A673 (cell line): ENCODE measurements at regions not wholly inside any gene's neighbourhood (a gene's known extent, or its start where the extent isn't known, plus 50 kb on each side); places are given as distances from the start of the nearest gene placed in this dataset.

Experiments
- EZH2 ChIP-seq: fragments of 200-600 bp; sonication (generic); IDR thresholded peaks from 2 replicates; pipeline ENCODE4 v1.6.1; 2017; ENCODE audit warnings: borderline replicate concordance, low read depth, mild to moderate bottlenecking, mixed read lengths, antibody characterized with exemption, low read length; ENCODE audit not compliant: poor library complexity, severe bottlenecking
- TF ChIP-seq, protein P1 (sequence below): fragments of 300-800, 200-600 bp; sonication (generic); conservative IDR thresholded peaks from 2 replicates; pipeline ENCODE4 v1.5.1; 2017; ENCODE audit warnings: low read depth, mild to moderate bottlenecking, antibody characterized with exemption, low read length, moderate library complexity, mixed read lengths

DNA sequence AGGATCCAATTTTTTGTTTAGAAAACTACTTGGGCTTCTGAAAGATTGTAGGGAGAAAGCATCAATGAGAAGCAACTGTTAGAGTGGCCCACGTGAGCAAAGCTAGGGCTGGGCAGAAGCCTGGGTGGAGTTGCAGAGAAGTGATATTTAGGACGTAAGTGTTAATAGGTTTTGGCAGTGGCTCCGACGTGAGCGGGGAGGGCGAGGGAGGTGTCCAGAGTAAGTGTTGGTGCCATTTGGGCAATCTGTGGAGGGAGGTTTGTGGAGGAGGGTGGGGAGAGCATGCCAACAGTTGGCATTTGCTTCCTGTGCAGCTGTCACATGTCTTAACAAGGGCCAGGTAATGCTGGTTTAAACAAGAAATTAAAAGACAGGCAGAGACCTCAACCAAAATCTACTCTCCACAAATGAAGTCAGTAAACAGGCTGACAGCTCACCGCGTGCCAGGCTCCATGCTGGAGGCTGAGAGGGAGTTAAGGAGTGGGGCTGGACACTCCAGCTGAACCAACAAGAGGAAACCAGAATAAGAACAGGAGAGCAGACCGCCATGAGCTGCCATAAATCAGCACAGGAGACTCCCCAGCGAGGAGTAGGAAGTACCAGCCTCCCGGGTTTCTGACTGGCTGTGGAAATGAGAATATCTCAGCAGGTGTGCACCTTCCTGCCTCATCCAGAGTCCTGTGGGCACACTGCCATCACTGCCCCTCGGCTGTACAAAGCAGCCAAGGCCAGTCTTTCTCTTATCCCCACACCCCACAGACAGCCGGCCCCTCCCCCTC, 232.6 kb downstream of the ABHD5 start:
- TF ChIP-seq, protein P1, sequence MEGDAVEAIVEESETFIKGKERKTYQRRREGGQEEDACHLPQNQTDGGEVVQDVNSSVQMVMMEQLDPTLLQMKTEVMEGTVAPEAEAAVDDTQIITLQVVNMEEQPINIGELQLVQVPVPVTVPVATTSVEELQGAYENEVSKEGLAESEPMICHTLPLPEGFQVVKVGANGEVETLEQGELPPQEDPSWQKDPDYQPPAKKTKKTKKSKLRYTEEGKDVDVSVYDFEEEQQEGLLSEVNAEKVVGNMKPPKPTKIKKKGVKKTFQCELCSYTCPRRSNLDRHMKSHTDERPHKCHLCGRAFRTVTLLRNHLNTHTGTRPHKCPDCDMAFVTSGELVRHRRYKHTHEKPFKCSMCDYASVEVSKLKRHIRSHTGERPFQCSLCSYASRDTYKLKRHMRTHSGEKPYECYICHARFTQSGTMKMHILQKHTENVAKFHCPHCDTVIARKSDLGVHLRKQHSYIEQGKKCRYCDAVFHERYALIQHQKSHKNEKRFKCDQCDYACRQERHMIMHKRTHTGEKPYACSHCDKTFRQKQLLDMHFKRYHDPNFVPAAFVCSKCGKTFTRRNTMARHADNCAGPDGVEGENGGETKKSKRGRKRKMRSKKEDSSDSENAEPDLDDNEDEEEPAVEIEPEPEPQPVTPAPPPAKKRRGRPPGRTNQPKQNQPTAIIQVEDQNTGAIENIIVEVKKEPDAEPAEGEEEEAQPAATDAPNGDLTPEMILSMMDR = no peak
- no peak for TF ChIP-seq EZH2
